GM10248 (cell line): ENCODE measurements at regions not wholly inside any gene's neighbourhood (a gene's known extent, or its start where the extent isn't known, plus 50 kb on each side); places are given as distances from the start of the nearest gene placed in this dataset.

ENCODE experiments used
- CTCF ChIA-PET: fragments of 300-600 bp; sonication (Branson Sonifier 250); formaldehyde crosslinking; extraction: SDS; loops from one replicate; lab custom pipeline; 2021; ENCODE audit warnings: antibody characterized with exemption; lab: Yijun Ruan, JAX
- POLR2A ChIA-PET: fragments of 350-650 bp; sonication (Branson Sonifier 250); formaldehyde crosslinking; extraction: SDS; loops from one replicate; lab custom pipeline; 2020; ENCODE audit warnings: antibody characterized with exemption; lab: Yijun Ruan, JAX
- DNase-seq: peaks from one replicate; pipeline ENCODE4 v3.0.0; 2012; ENCODE audit errors: extremely low spot score
- TF ChIP-seq, protein P1 (sequence below): IDR thresholded peaks from 2 replicates; pipeline ENCODE4 v1.5.1; 2012; ENCODE audit warnings: mild to moderate bottlenecking, low read depth; ENCODE audit errors: extremely low read depth, missing control alignments, control extremely low read depth

DNA sequence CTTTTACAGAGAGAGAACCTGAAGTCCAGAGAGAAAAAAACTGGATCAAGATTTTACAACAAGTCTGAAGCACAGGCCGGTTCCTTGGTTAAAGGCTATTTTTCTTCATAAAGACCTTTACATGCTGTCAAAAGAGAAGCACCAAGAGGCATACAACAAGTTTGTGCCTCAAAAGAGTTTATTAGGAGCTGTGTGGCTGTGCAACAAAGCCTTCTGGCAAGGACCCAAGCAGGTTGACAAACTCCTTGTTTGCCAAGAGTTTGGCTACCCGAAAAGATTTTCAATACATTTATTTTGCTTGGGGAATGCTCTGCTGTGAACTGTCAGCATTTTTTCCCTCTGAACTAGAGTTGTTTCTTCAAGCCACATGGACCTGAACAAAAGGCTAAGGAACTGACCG is 202.9 kb upstream of the RAD23B start:
- no peak for DNase-seq
- ChIA-PET POLR2A (no interaction called here), CTCF (no interaction called here)
- TF ChIP-seq, protein P1, sequence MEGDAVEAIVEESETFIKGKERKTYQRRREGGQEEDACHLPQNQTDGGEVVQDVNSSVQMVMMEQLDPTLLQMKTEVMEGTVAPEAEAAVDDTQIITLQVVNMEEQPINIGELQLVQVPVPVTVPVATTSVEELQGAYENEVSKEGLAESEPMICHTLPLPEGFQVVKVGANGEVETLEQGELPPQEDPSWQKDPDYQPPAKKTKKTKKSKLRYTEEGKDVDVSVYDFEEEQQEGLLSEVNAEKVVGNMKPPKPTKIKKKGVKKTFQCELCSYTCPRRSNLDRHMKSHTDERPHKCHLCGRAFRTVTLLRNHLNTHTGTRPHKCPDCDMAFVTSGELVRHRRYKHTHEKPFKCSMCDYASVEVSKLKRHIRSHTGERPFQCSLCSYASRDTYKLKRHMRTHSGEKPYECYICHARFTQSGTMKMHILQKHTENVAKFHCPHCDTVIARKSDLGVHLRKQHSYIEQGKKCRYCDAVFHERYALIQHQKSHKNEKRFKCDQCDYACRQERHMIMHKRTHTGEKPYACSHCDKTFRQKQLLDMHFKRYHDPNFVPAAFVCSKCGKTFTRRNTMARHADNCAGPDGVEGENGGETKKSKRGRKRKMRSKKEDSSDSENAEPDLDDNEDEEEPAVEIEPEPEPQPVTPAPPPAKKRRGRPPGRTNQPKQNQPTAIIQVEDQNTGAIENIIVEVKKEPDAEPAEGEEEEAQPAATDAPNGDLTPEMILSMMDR, result no peak

DNA sequence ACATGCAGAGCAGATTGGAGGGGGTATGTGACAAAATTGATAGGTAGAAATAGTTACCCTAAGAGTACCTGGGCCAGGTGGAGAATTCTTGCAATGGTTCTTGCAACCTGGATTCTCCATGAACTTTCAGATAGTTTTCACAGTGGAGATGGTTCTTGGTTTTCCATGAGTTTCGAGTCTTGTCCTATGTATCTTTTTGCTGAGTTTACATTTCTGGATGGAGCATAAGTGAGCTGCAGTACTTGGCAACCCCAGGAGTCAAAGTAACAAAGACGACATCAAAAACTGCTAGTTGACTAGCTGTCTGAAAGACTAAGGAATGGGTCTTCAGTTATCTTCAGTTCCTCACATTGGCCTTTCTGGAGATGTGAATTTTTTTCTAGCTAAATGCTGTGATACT is 196.6 kb upstream of the RAD23B start:
- DNase-seq, result no peak
- TF ChIP-seq, protein P1, result no peak
- ChIA-PET CTCF (no interaction called here), POLR2A (no interaction called here)

DNA sequence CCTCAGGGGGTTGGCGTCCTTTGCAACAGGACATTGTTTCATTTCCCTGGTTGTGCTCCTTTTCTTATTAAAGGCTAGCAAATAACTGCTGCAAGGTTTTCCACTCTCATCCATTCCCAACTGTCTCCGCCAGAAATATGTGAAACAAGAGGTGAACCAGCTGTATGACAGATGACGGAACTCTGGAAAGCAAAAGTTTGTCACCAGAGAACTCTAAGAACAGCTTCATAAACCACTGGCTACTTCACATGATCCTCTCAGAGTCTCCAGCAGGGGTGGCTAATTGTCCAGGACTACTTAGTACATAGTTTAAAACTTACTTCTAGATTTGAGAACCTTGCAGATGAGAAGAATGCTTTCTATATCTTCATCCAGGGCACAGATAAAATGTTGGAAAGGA is 195.9 kb upstream of the RAD23B start:
- TF ChIP-seq, protein P1, result no peak
- POLR2A ChIA-PET, result no interaction called here
- no peak for DNase-seq
- CTCF ChIA-PET, result no interaction called here

DNA sequence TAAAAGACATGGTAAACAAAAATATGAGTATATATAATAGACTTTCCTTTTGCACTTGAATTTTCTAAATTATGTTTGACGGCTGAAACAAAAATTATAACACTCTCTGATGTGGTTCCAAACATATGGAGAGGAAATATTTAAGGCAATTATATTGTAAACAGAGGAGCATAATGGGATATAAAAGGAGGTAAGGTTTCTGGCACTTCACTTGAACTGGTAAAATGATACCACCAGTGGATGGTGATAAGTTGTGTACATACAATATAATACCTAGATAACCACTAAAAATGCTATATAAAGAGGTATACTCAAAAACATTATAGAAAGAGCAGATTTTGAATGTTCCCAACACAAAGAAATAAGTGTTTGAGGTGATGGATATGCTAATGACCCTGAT is 192.9 kb upstream of the RAD23B start:
- POLR2A ChIA-PET, result no interaction called here
- DNase-seq, result no peak
- TF ChIP-seq, protein P1, result no peak
- CTCF ChIA-PET, result no interaction called here

DNA sequence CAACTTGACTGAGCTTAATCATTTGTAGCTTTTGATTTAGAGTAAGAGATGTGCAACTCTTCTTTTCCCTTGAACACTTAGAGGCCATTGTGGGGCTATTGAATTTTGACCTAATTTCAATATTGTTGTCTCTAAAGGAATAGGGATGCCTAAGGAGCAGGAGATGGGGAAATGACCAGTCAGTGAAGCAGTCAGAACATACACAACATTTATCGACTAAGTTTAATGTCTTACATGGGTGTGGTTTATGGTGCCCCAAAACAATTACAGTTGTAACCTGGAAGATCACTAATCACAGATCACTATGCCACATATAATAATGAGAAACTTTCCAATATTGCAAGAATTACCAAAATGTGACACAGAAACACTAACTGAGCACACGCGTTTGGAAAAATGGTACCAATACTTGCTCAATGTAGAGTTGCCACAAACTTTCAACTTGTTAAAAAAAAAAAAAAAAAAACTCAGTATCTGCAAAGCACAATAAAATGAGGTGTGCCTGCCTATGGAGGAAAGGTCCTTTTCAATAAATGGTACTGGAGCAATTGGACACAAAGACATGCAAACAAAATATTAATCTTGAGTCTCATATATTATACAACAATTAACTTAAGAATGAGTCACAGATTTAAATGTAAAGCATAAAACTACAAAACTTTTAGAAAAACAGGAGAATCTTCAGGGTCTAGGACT is 189.6 kb upstream of the RAD23B start:
- DNase-seq, result no peak
- TF ChIP-seq, protein P1, result no peak
- ChIA-PET POLR2A (no interaction called here), CTCF (no interaction called here)

DNA sequence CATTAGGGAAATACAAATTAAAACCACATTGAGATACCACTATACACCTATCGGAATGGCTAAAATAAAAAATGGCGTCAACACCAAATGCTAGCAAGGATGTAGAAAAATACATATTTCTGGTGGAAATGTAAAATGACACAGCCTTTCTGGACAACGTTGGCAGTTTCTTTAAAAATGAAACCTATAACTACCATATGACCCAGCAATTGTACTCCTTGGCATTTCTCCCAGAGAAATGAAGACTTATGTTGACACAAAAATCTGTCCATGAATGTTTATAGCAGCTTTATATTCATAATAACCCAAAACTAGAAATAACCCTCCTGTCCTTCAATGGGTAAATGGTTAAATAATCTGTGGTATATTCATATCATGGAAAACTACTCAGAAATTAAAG is 188.7 kb upstream of the RAD23B start:
- TF ChIP-seq, protein P1, result no peak
- ChIA-PET POLR2A (no interaction called here), CTCF (no interaction called here)
- DNase-seq, result no peak
